K562 (cell line): ENCODE measurements at regions not wholly inside any gene's neighbourhood (a gene's known extent, or its start where the extent isn't known, plus 50 kb on each side); places are given as distances from the start of the nearest gene placed in this dataset.

Experiments
- CREB3 ChIP-seq: fragments of 450-650 bp; conservative IDR thresholded peaks from 2 replicates; pipeline ENCODE4 v1.6.1; 2016; ENCODE audit warnings: missing genetic modification characterization, low read depth, mild to moderate bottlenecking, missing compliant biosample characterization, moderate library complexity
- EP300 ChIP-seq: IDR thresholded peaks from 2 replicates; pipeline ENCODE4 v1.6.1; 2012; ENCODE audit warnings: low read length, improper control_type of control experiment
- POLR2AphosphoS2 ChIP-seq: IDR thresholded peaks from 2 replicates; pipeline ENCODE4 v1.6.1; 2012; ENCODE audit warnings: low read length, improper control_type of control experiment
- TCF7 ChIP-seq: sonication (generic); IDR thresholded peaks from 2 replicates; pipeline ENCODE4 v1.6.1; 2016; ENCODE audit warnings: antibody characterized with exemption, borderline replicate concordance
- ZBTB1 ChIP-seq: sonication (generic); formaldehyde crosslinking; IDR thresholded peaks from 2 replicates; pipeline ENCODE4 v1.8.1; 2023; ENCODE audit warnings: missing genetic modification reagents, low read depth, mild to moderate bottlenecking, borderline replicate concordance
- ZNF512 ChIP-seq: IDR thresholded peaks from 2 replicates; pipeline ENCODE4 v1.6.1; 2016; ENCODE audit warnings: missing genetic modification characterization, missing compliant biosample characterization

- no peak for TF ChIP-seq ZNF512 (tag)
- no peak for TF ChIP-seq ZBTB1 (CRISPR knock-in tag)
- no peak for TF ChIP-seq EP300
- TF ChIP-seq POLR2AphosphoS2 = no peak
- TF ChIP-seq TCF7 = no peak
- TF ChIP-seq CREB3 (tag) = no peak
Observed at GRCh38 chr11:112348480-112349029, 87.9 kb upstream of the PLET1 start.
